OCI-LY7 (cell line): ENCODE measurements at regions not wholly inside any gene's neighbourhood (a gene's known extent, or its start where the extent isn't known, plus 50 kb on each side); places are given as distances from the start of the nearest gene placed in this dataset.

Experiments used
- BruUV-seq: library from RNA; stranded (reverse); fragments of 400-500 nt; replicated peaks from 2 replicates; lab custom pipeline; 2021; lab: Mats Ljungman, UMichigan
- CTCF ChIA-PET: fragments of 300-600 bp; sonication (Branson Sonifier 250); formaldehyde crosslinking; loops from one replicate; lab custom pipeline; 2022; ENCODE audit warnings: antibody characterized with exemption; ENCODE audit not compliant: unreplicated experiment; lab: Charles Lee
- POLR2A ChIA-PET: fragments of 300-600 bp; sonication (Branson Sonifier 250); formaldehyde crosslinking; loops from one replicate; lab custom pipeline; 2022; ENCODE audit warnings: antibody characterized with exemption; lab: Charles Lee
- DNase-seq: peaks from one replicate; pipeline ENCODE4 v3.0.0-alpha.2; 2015; ENCODE audit warnings: low spot score
- H2AFZ ChIP-seq: fragments of 200-600 bp; sonication (generic), shearing (Covaris generic); 2 replicates; pipeline ENCODE4 v1.6.1; 2014; ENCODE audit warnings: mild to moderate bottlenecking, antibody characterized with exemption, low read length, moderate library complexity
- H3K27ac ChIP-seq: fragments of 200-600 bp; sonication (generic); 2 replicates; pipeline ENCODE4 v1.5.1; 2014; ENCODE audit warnings: mixed run types, low read depth, mild to moderate bottlenecking, moderate library complexity, low read length, inconsistent platforms; ENCODE audit not compliant: poor library complexity, severe bottlenecking
- H3K36me3 ChIP-seq: fragments of 200-600 bp; sonication (generic); 2 replicates; pipeline ENCODE4 v1.6.1; 2014; ENCODE audit warnings: mild to moderate bottlenecking, antibody characterized with exemption, low read length, moderate library complexity, mixed read lengths; ENCODE audit not compliant: insufficient read depth
- H3K4me1 ChIP-seq: fragments of 200-600 bp; sonication (generic); 2 replicates; pipeline ENCODE4 v1.5.1; 2014; ENCODE audit warnings: mild to moderate bottlenecking, low read length; ENCODE audit not compliant: insufficient read depth, poor library complexity, severe bottlenecking
- H3K4me2 ChIP-seq: fragments of 200-600 bp; sonication (generic); 2 replicates; pipeline ENCODE4 v1.6.1; 2014; ENCODE audit warnings: mild to moderate bottlenecking, low read length
- H3K4me3 ChIP-seq: fragments of 200-600 bp; sonication (generic); 2 replicates; pipeline ENCODE4 v1.5.1; 2014; ENCODE audit warnings: mild to moderate bottlenecking, low read depth, low read length; ENCODE audit not compliant: poor library complexity, severe bottlenecking
- H3K79me2 ChIP-seq: fragments of 200-600 bp; sonication (generic); 2 replicates; pipeline ENCODE4 v1.6.1; 2016; ENCODE audit warnings: low read depth, mild to moderate bottlenecking, low read length, moderate library complexity, mixed read lengths; ENCODE audit not compliant: insufficient read depth
- H3K9me2 ChIP-seq: fragments of 200-600 bp; sonication (generic); 2 replicates; pipeline ENCODE4 v1.6.1; 2016; ENCODE audit warnings: mild to moderate bottlenecking, low read length, mixed read lengths; ENCODE audit not compliant: insufficient read depth
- H3K9me3 ChIP-seq: fragments of 200-600 bp; sonication (generic); 2 replicates; pipeline ENCODE4 v1.6.1; 2014; ENCODE audit warnings: mild to moderate bottlenecking, mixed run types, low read length, mixed read lengths
- H4K20me1 ChIP-seq: fragments of 200-600 bp; sonication (generic); 2 replicates; pipeline ENCODE4 v1.6.1; 2014; ENCODE audit warnings: mild to moderate bottlenecking, antibody characterized with exemption, low read length, moderate library complexity, mixed read lengths; ENCODE audit not compliant: insufficient read depth
- EZH2phosphoT487 ChIP-seq: fragments of 200-600 bp; sonication (generic); IDR thresholded peaks from 2 replicates; pipeline ENCODE4 v1.6.1; 2018; ENCODE audit warnings: low read depth, borderline replicate concordance, mild to moderate bottlenecking, mixed run types, antibody characterized with exemption, low read length, moderate library complexity, mixed read lengths
- intact Hi-C: fragments of 100-400 bp; cut with micrococcal nuclease; formaldehyde crosslinking; loops from one replicate; pipeline ENCODE4 v1.10.0; 2022; ENCODE audit not compliant: unreplicated experiment
- TF ChIP-seq, protein P1 (sequence below): fragments of 200-600 bp; sonication (generic); conservative IDR thresholded peaks from 2 replicates; pipeline ENCODE4 v1.5.1; 2014; ENCODE audit warnings: mild to moderate bottlenecking, antibody characterized with exemption, low read length, moderate library complexity, mixed read lengths

DNA sequence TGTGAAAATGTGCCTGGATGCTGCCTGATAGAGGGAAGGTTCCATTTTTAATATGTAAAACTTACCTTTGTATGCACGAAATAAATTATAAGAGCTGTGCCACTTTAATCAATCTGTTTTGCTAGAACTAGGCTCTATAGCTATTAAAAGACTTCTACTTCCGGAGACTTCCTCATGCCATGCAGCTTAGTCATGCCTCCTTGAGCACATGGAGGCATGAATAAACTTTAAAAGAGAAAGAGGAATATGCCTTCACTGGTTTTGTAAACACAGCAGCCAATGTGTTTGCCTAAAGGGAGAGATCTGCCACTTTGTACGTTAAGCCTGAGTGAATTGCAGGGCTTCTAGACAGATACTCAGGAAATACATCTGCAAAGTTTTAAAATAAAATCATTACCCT is 604.6 kb downstream of the LRRIQ3 start:
- Histone ChIP-seq H2AFZ (no peak overlapping the region), H3K4me1 (no peaks in the 10 kb centered on the region), H3K4me2 (no peak overlapping the region), H3K4me3 (no peak overlapping the region), H3K9me3 (no peaks in the 10 kb centered on the region), H3K27ac (no peak overlapping the region), H3K79me2 (no peaks in the 10 kb centered on the region), H4K20me1 (no peaks in the 10 kb centered on the region), H3K9me2 (no peaks in the 10 kb centered on the region), H3K36me3 (no peaks in the 10 kb centered on the region)
- no peak for DNase-seq
- ChIA-PET POLR2A (no interaction called here), CTCF (no interaction called here)
- BruUV-seq: no TSS peak
- no peak for TF ChIP-seq EZH2phosphoT487
- TF ChIP-seq, protein P1, sequence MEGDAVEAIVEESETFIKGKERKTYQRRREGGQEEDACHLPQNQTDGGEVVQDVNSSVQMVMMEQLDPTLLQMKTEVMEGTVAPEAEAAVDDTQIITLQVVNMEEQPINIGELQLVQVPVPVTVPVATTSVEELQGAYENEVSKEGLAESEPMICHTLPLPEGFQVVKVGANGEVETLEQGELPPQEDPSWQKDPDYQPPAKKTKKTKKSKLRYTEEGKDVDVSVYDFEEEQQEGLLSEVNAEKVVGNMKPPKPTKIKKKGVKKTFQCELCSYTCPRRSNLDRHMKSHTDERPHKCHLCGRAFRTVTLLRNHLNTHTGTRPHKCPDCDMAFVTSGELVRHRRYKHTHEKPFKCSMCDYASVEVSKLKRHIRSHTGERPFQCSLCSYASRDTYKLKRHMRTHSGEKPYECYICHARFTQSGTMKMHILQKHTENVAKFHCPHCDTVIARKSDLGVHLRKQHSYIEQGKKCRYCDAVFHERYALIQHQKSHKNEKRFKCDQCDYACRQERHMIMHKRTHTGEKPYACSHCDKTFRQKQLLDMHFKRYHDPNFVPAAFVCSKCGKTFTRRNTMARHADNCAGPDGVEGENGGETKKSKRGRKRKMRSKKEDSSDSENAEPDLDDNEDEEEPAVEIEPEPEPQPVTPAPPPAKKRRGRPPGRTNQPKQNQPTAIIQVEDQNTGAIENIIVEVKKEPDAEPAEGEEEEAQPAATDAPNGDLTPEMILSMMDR: no peak
- intact Hi-C loops: no loop called here

- ChIA-PET POLR2A (no interaction called here), CTCF (no interaction called here)
- Histone ChIP-seq H3K36me3 (no peaks in the 10 kb centered on the region), H3K79me2 (no peaks in the 10 kb centered on the region), H4K20me1 (no peaks in the 10 kb centered on the region), H3K9me2 (no peaks in the 10 kb centered on the region), H3K4me2 (no peak overlapping the region), H3K27ac (no peak overlapping the region), H3K9me3 (no peaks in the 10 kb centered on the region), H2AFZ (no peak overlapping the region), H3K4me3 (no peak overlapping the region), H3K4me1 (no peaks in the 10 kb centered on the region)
- intact Hi-C loops: no loop called here
- DNase-seq: no peak
- no TSS peak for BruUV-seq
- TF ChIP-seq, protein P1: no peak
- no peak for TF ChIP-seq EZH2phosphoT487
Measured at GRCh38 chr1:73587080-73587479, 610.9 kb downstream of the LRRIQ3 start.

- no peaks in the 10 kb centered on the region for H3K36me3 ChIP-seq
- ChIA-PET POLR2A (interaction anchor here (1.2 kb wide), 1 partner anchor 33 kb away, joined by 3 read pairs; no protein-coding TSS in a partner anchor), CTCF (no interaction called here)
Measured at GRCh38 chr1:73577206-73577605, 620.8 kb downstream of the LRRIQ3 start.

More at GRCh38 chr1:73577206-73577605, 620.8 kb downstream of the LRRIQ3 start:
- H3K27ac ChIP-seq: no peak overlapping the region
- H3K4me3 ChIP-seq: no peak overlapping the region
- no peaks in the 10 kb centered on the region for H3K79me2 ChIP-seq
- no peaks in the 10 kb centered on the region for H3K9me3 ChIP-seq
- no peaks in the 10 kb centered on the region for H4K20me1 ChIP-seq
- H3K4me2 ChIP-seq: no peak overlapping the region
- H3K4me1 ChIP-seq: no peaks in the 10 kb centered on the region
- TF ChIP-seq, protein P1: no peak
- TF ChIP-seq EZH2phosphoT487: no peak
- no peak overlapping the region for H2AFZ ChIP-seq
- BruUV-seq: no TSS peak
- no peaks in the 10 kb centered on the region for H3K9me2 ChIP-seq
- intact Hi-C loops: no loop called here
- DNase-seq: no peak
